HepG2 (cell line): ENCODE measurements at regions not wholly inside any gene's neighbourhood (a gene's known extent, or its start where the extent isn't known, plus 50 kb on each side); places are given as distances from the start of the nearest gene placed in this dataset.

ENCODE experiments used
- KIAA2018 ChIP-seq: sonication (generic); formaldehyde crosslinking; IDR thresholded peaks from 2 replicates; pipeline ENCODE4 v1.5.0; 2020; ENCODE audit warnings: mild to moderate bottlenecking, missing genetic modification reagents, borderline replicate concordance
- ZNF280B ChIP-seq: sonication (generic); formaldehyde crosslinking; IDR thresholded peaks from 2 replicates; pipeline ENCODE4 v1.5.0; 2020; ENCODE audit warnings: missing genetic modification reagents, mild to moderate bottlenecking, borderline replicate concordance
- ZNF782 ChIP-seq: sonication (generic); formaldehyde crosslinking; IDR thresholded peaks from 2 replicates; pipeline ENCODE4 v1.4.0; 2020; ENCODE audit warnings: missing genetic modification reagents, mild to moderate bottlenecking, borderline replicate concordance

- TF ChIP-seq KIAA2018 (CRISPR knock-in tag) (no peak), ZNF280B (CRISPR knock-in tag) (no peak), ZNF782 (no peak)
These were observed 208.6 kb downstream of the FOXL1 start (continued) for GRCh38 chr16:86786994-86787393.
